Heart right ventricle (tissue), 16 donors: ENCODE measurements at regions not wholly inside any gene's neighbourhood (a gene's known extent, or its start where the extent isn't known, plus 50 kb on each side); places are given as distances from the start of the nearest gene placed in this dataset.

Experiments used
- ATAC-seq, 8 donors: fragments of 200-7000 bp; cut with Tn5 transposase; one replicate each; pipeline ENCODE4 v1.9.1; 2020; ENCODE audit warnings: mild to moderate bottlenecking in 8 of 8, moderate library complexity in 8 of 8, moderate number of reproducible peaks in 1 of 8
- DNase-seq, 2 donors: peaks; one replicate each; pipeline ENCODE4 v3.0.0-alpha.2; 2020
- H3K27ac ChIP-seq, 10 donors: fragments of 200-600 bp; sonication (generic) in 2 of 10; one replicate each; pipeline versions ENCODE4 v1.5.0 to v1.8.0; 2020 to 2022; ENCODE audit warnings: mild to moderate bottlenecking in 3 of 10
- H3K27me3 ChIP-seq, 7 donors: fragments of 200-600 bp; one replicate each; pipeline ENCODE4 v1.8.0; 2021 to 2022; ENCODE audit warnings: mild to moderate bottlenecking in 2 of 7
- H3K36me3 ChIP-seq, 9 donors: fragments of 200-600 bp; sonication (generic) in 1 of 9; one replicate each; pipeline versions ENCODE4 v1.5.0 to v1.8.0; 2020 to 2022; ENCODE audit warnings: mild to moderate bottlenecking in 2 of 9
- H3K4me1 ChIP-seq, 9 donors: fragments of 200-600 bp; sonication (generic) in 1 of 9; one replicate each; pipeline versions ENCODE4 v1.5.0 to v1.8.0; 2020 to 2022; ENCODE audit warnings: mild to moderate bottlenecking in 4 of 9
- H3K4me3 ChIP-seq, 10 donors: fragments of 200-600 bp; sonication (generic) in 2 of 10; one replicate each; pipeline versions ENCODE4 v1.5.0 to v1.8.0; 2020 to 2022; ENCODE audit warnings: mild to moderate bottlenecking in 7 of 10, moderate library complexity in 2 of 10
- H3K9me3 ChIP-seq, 11 donors: fragments of 200-600 bp in 10 of 11; sonication (generic) in 2 of 11; one replicate each; pipeline versions ENCODE4 v1.5.0 to v1.8.0; 2013 to 2022; ENCODE audit warnings: mild to moderate bottlenecking in 2 of 11, control low read depth in 1 of 11, moderate library complexity in 1 of 11
- CTCF ChIP-seq, 9 donors: fragments of 200-600 bp; sonication (generic) in 2 of 9; IDR thresholded peaks; one replicate each; pipeline versions ENCODE4 v1.5.0 to v1.8.0; 2021 to 2022; ENCODE audit warnings: antibody characterized with exemption in 9 of 9, mild to moderate bottlenecking in 5 of 9, moderate library complexity in 1 of 9
- WGBS, 2 donors: extraction: QIAGEN DNeasy Blood & Tissue Kit; methylation state at CpG; one replicate each; pipeline ENCODE4 v1.1.7; 2013; ENCODE audit warnings: inconsistent platforms in 1 of 2; 5-methylcytosine and 5-hydroxymethylcytosine counted together
- intact Hi-C, 10 donors: fragments of 100-400 bp; cut with DNase I; formaldehyde crosslinking; loops; one replicate each; pipeline versions ENCODE4 v1.11.1 to v1.14.2; 2022
- donor health status: Arrhythmogenic right ventricular cardiomyopathy.
- donor health status: ischemic (EF 13 %, LVEDD 7.1; RV severe dilation, severe dysfunction).
- donor health status: healthy with polysubstance abuse.
- donor health status: DM: no; HTN: yes; CAD: no.
- donor health status: DM: no; HTN: no; CAD: no.
- donor health status: ischemic (EF 25% LVEDD 6.9; RV normal size, moderate dysfunction).
- donor health status: ischemic (EF 25% LVEDD 5.7; RV mildly dilated, moderate dysfunction).
- donor health status: healthy.
- donor health status: DM: yes; HTN: yes; CAD: no.
- donor health status: Ischemic cardiomyopathy.
- donor health status: ischemic (EF 35%, LVEDD 5.7; RV mildly dilated, moderate dysfunction).
- donor health status: nonischemic (EF 11% LVEDD 7.7; RV severe dilation, severe dysfunction).
- donor health status: DM: yes; HTN: yes; CAD: no.
- donor health status: PGD.
- donor health status: ischemic (EF 29% LVEDD 5.4; RV normal size, mild dysfunction).
- donor health status: nonischemic (EF 23%, LVEDD 6.1; RV moderate dilation, normal function).

GRCh38 chr3:87800516-87800915 lies 258.3 kb downstream of the CGGBP1 start:
- Histone ChIP-seq H3K27ac (no peak overlapping the region), H3K9me3 (no peaks in the 10 kb centered on the region), H3K27me3 (peaks cover 0 to 2% (median 0%) of the 10 kb centered on the region in 7 donors), H3K4me1 (peaks cover 0 to 12% (median 0%) of the 10 kb centered on the region in 9 donors), H3K36me3 (no peaks in the 10 kb centered on the region), H3K4me3 (no peak overlapping the region)
- no peak for DNase-seq
- TF ChIP-seq CTCF (IDR thresholded peaks at IDR 0.05) = no peak
- intact Hi-C loops = no loop called here
- no peak for ATAC-seq

GRCh38 chr3:87798567-87798947 lies 260.2 kb downstream of the CGGBP1 start:
- Histone ChIP-seq H3K9me3 (no peaks in the 10 kb centered on the region), H3K4me1 (peaks cover 0 to 18% (median 0%) of the 10 kb centered on the region in 9 donors), H3K27ac (no peak overlapping the region), H3K4me3 (no peak overlapping the region), H3K36me3 (no peaks in the 10 kb centered on the region), H3K27me3 (peaks cover 0 to 17% (median 7%) of the 10 kb centered on the region in 7 donors)
- no peak for TF ChIP-seq CTCF (IDR thresholded peaks at IDR 0.05)
- WGBS, 2 donors = 58% methylated on average over 4 of the region's 4 CpGs
- ATAC-seq (no peak), DNase-seq (no peak)
- intact Hi-C loops = no loop called here

GRCh38 chr3:87797872-87798566 lies 260.8 kb downstream of the CGGBP1 start:
- intact Hi-C loops = no loop called here
- Histone ChIP-seq H3K27me3 (peaks cover 0 to 22% (median 13%) of the 10 kb centered on the region in 7 donors), H3K4me1 (peaks cover 0 to 23% (median 0%) of the 10 kb centered on the region in 9 donors), H3K36me3 (no peaks in the 10 kb centered on the region), H3K4me3 (no peak overlapping the region), H3K27ac (no peak overlapping the region), H3K9me3 (no peaks in the 10 kb centered on the region)
- ATAC-seq = no peak
- 57 to 68% methylated on average over 5 of the region's 5 CpGs for WGBS, 2 donors
- TF ChIP-seq CTCF (IDR thresholded peaks at IDR 0.05) = no peak
- no peak for DNase-seq

GRCh38 chr3:87796843-87797185 lies 262.0 kb downstream of the CGGBP1 start:
- Histone ChIP-seq H3K4me3 (no peak overlapping the region), H3K27ac (no peak overlapping the region), H3K4me1 (peaks cover 0 to 32% (median 5%) of the 10 kb centered on the region in 9 donors), H3K27me3 (peaks cover 0 to 34% (median 25%) of the 10 kb centered on the region in 7 donors), H3K9me3 (peaks cover 0 to under 1% (median 0%) of the 10 kb centered on the region in 11 donors), H3K36me3 (no peaks in the 10 kb centered on the region)
- intact Hi-C loops = no loop called here
- 72 to 73% methylated on average over 3 of the region's 3 CpGs for WGBS, 2 donors
- no peak for ATAC-seq
- DNase-seq = no peak
- no peak for TF ChIP-seq CTCF (IDR thresholded peaks at IDR 0.05)
